SHP77 (cell line): ENCODE measurements at regions not wholly inside any gene's neighbourhood (a gene's known extent, or its start where the extent isn't known, plus 50 kb on each side); places are given as distances from the start of the nearest gene placed in this dataset.
"Not testable (repeated sequence)": the region's sequence is repeated elsewhere in the genome, so short reads cannot be mapped to it uniquely, and the experiment has no call there.

ENCODE experiments used
- DNase-seq, 2 experiments: peaks; one replicate each; lab custom pipeline; 2025; lab: John Stamatoyannopoulos, UW

DNA sequence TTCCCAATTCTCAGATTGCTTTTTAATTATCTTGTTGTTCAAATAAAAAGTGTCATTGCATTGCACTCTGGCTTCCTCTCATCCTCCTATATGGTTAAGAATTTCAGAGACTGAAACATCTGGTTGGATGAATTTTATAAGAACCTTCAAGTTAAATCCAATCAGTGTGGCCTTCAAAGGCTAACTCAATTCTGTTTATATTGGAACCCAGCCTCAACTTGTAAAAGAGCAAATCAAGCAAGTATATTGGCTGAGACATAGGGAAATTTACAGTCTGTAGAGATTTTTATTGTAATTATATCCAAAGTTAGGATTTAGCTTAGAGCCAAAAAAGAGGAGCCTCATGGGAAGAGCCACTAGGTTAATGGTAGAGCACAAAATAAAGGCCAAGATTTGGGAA lies 159.9 kb upstream of the FER start:
- DNase-seq, result no peak

DNA sequence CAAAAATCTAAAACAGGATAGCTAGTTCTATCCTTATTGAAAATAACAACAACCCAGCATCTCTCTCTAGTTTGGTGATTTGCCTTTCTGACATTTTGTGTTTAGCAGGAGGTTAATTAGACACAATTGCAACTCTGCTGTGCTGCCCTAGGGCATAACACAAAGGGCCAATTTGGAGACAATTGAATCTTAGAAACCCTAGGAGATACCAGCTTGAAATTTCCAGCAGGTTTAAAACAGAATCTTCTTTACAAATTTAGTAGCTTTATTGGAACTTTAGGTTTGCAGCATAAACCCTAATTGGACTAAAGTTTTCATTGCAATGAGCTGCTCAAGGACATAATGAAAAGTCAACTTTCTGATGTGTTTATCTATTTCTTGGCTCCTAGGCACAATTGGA lies 166.7 kb upstream of the FER start:
- no peak for DNase-seq

DNA sequence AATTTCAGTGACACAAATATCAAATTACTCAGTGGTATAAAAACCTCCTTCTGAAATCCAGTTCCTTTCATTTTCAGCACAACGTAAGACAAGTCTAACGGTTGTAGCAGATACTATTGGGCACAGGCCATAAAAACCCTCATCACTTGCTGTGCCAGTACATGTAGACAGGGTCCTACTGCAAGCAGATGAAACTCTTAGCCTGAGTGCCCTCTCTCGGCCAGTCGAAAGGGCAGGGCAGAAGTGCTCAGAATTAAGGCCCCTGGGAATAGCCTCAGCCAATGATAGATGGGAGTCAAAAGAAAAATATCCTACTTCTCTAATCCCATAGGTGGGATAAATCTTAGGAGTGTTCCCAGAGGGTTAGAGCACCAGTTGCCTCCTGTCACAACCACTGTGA lies 168.5 kb upstream of the FER start:
- DNase-seq, result no peak

DNA sequence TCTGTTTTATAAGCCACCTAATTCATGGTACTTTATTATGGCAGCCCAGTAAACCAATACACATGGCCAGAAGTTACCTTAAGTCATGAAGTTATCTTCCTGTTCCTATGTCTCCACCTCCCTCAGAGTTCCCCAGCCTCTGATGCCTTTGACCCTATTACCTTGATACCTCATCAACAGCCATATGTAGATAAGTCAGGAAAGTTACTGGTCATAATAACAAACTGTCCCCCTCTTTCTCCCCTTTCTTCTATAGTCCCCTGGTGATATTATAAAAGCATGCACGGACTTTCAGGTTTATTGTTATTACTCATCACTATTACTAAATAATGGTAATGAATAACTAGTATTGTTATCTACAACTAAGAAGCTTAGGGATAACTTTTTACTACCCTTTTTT lies 168.9 kb upstream of the FER start:
- DNase-seq, result no peak

DNA sequence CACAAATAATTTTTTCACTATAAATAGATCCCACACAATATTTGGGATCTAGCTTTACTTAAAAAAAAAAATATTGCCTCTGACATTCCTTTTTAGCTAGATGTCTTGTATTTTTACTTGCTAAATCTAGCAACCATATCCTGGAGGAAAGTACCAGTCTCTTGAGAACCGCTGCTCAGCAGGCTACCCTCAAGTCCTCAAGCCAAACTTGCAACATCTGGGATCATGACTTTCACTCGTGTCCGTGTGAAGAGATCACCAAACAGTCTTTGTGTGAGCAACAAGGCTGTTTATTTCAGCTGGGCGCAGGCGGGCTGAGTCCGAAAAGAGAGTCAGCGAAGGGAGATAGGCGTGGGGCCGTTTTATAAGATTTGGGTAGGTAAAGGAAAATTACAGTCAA lies 180.3 kb upstream of the FER start:
- DNase-seq, result no peak

DNA sequence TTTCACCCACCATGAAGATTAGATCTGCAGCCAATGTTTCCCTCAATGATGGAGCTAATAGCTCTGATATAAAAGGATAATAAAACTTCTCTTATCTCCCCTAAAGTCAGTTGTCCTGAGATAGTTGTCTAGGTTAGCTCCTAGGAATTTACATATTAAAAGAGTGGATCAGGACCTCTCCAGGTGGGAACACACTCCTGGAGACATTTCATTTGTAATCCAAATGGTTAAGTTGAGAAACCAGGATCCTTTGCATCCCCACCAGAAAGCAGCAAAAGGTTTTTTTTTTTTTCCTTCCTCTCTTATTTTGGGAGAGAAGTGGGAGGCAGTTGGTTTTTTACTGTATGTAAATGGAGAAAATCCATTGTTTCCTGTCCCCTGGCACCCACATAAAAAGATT lies 182.5 kb upstream of the FBXL17 start:
- no peak for DNase-seq

DNA sequence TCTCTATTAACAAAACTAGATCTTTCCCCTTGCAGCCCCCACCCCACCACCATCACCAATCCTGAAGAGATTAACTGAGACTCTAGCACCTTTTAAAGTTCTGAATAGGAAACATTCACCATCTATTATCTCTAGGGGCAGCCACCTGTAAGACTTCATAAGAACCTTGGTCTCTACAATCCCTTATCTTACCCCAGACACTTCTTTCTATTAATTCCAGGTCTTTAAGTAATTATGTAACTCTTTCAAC lies 180.2 kb upstream of the FBXL17 start:
- no peak for DNase-seq

DNA sequence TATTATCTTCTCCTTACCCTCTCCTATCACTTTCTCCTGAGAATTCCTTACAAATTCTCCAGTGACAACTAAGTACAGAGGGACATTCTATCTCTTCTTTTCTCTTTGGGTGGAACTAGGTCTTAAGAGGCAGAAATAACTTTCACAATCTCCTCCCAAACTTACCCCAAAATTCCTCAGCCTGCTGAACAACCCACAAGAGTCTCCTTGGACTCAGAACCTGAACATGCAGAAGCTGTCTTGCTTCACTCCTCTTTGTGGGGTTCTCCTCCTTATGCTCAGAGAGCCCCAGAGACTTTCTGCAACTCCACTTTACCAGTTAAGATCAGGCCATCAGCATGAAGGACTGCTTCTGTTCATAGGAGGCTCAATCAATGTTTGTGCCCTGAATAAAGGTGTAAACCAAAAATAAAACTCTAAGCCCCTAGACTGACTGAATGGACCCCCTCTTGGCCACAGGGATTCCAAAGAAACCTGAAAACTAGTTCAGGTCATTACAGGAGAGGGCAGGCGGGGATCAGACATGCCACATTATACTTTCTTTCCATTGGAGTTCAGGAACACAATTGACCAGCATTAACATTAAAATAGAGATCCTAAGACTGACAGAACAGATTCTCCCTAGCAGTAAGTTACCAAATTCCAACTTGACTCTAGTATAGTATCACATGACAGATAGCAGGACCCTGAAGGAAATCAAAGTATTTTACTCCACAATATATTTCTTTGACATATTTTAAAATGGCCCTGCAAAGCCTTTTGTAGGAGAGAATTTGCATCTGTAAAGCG lies 179.7 kb upstream of the FBXL17 start:
- no peak for DNase-seq

DNA sequence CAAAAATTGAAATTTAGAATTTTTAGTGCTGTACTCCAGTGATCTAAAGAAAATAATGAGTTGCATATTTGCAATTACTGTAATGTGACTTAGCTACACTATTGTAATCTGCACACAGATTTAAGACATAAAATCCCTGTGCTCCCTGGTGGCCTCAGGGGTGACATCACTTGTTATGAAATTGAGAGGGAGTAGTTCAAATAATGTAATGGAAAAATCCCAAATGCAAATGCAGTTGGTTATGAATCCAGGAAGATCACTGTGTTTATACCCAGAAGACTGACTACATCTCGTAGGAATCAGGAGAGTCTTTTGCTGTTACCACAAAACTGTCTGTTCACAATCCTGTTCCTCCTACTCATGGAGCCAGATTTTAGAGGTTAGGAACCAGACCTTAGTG lies 178.7 kb upstream of the FBXL17 start:
- no peak for DNase-seq

DNA sequence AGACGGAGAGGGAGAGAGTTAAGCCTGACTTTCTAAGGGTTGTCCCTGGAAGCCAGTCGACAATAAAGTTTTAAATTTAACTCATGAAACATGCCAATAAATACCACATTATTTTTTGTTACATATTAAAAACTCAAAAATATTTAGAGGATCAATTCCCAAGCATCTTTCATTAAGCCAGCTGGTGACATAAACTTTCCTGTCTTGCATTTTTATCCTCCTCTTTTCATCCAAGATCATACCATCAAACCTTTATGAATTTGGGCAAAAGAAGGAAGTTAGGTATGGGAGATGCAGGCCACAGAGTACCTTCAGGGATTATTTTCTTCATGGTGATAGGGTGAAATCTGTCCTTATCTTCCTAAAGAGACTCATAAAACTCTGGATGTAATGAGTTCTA lies 178.3 kb upstream of the FBXL17 start:
- no peak for DNase-seq

DNA sequence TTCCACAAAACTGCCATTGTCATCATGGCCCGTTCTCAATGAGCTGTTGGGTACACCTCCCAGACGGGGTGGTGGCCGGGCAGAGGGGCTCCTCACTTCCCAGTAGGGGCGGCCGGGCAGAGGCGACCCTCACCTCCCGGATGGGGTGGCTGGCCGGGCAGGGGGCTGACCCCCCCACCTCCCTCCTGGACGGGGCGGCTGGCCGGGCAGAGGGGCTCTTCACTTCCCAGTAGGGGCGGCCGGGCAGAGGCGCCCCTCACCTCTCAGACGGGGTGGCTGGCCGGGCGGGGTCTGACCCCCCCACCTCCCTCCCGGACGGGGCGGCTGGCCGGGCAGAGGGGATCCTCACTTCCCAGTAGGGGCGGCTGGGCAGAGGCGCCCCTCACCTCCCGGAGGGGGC lies 176.9 kb upstream of the FBXL17 start:
- DNase-seq, result not testable (repeated sequence)

DNA sequence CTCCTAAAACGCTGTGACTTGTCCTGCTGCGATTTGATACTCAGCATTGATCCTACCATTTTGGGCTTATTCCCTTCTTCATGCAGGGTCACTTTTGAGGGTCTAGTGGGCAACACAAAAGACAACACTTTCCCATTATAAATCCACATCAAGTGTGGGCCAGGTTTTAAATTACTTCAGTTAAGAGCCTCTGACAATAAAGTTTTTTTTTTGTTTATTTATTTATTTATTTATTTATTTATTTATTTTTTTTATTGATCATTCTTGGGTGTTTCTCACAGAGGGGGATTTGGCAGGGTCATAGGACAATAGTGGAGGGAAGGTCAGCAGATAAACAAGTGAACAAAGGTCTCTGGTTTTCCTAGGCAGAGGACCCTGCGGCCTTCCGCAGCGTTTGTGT lies 176.2 kb upstream of the FBXL17 start:
- DNase-seq, result not testable (repeated sequence)

DNA sequence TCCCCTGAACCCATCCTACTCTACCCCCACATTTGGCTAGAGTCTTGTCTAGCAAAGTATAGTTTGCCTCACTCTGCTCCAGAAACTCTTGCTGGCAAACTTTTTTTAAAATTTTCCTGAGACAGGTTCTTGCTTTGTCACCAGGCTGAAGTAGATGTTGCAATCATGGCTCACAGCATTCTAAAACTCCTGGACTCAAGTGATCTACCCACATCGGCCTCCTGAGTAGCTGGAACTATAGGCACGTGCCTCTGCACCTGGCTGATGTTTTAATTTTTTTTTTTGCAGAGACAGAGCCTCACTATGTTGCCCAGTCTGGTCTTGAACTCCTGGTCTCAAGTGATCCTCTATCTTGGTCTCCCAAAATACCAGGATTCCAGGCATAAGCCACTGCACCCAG lies 175.8 kb upstream of the FBXL17 start:
- DNase-seq, result no peak

DNA sequence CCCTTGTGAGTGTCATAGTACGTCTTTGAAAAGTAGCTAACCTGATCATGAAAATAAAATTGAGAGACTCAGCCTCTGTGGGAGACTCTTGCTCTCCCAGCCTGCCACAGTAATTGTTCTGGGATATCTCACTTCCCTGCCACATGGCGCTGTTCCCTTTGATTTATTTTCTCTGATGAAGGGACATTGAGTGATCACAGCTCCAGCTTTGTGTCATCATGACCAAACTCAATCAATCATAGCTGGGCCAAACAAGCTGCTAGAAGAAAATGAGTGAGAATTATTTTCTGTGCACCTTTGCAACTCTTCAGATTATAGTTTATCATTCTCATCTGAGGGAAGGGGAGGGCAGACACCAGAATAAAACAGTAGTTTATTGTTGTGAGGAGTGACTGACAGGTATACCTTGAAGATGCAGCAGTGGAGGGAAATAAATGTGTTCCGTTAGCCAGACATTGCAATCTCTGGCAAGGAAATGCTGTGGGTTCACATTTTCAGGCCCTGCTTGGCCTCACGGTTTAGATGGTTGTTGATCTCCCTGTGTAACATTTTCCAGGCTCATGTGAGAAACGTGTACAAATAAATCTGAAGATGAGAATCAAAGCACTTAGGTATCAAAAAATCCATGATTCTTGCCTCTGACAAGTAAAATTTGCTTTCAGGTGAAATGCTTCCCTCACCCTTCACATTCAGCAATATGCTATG lies 174.7 kb upstream of the FBXL17 start:
- DNase-seq, result no peak

DNA sequence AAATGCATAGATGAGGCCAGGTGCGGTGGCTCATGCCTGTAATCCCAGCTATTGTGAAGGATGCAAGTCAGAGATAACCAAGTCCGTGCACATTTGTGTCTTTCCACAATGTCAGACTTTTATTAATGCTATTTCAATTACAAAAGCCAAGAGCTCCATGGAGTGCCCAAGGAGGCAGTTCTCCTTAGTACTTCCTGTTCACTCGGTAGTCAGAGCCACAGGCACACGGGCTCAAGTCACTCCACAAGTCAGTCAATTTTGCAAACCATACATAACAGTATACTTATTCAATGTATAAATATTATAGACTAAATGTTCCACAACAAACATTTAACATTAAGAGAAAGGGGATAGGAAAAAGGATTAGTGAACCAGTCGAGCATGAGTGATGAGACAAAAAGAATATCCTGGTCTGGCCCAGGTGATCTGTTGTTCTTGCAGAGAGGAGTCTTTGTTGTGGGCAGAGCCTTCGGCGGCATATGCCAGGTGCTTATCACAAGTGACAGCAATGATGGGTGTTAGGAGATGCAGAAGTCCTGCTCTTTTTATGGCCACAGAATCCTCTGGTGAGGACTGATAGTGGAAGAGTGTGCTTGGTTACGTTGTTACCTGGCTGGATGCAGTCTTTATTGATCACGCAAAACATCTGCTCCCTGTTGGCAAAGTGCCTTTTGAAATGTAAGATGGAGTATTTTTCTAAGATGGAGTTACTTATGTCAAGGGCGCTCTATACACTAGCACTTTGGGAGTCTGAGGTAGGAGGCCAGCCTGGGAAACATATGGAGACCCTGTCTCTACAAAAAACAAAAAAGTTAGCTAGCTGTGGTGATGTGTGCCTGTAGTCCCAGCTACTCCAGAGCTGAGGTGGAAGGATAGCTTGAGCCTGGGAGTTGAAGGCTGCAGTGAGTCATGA lies 167.0 kb upstream of the FBXL17 start:
- DNase-seq, result no peak

DNA sequence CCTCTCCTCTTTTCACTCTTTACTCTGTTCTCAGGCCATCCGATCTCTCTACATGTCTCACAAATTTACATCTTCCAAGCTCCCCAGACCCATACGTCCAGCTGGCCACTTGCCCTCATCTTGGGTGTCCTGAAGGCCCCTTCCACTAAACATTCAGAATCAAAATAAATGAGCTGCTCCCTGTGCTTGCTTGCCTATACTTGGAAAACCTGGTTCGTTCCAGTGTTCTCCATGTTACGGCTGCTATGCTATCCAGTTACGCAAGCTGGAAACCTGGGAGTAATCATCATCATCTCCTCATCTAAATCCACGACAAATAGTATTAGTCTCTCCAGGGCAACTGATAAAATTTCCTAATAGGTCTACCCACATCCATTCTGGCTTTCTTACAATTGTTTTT lies 165.0 kb upstream of the FBXL17 start:
- DNase-seq, result no peak

DNA sequence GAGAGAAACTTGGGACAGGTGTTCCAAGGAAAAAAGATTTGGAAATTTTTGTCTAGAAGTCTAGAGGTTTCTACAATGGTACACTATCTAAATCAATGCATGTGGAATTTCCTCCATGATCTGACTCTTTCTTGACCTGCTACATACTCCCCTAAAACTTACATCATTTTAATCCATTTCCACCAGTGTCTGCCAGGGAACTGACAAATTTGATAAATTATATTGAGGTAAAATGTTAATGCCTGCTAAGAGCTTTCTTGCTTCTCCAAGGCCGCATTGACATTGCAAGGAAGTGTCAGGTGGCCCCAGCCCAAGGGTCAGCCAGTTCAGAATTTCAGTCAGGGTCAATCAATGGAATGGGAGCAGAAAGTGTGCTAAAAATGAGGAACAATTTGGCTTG lies 163.4 kb upstream of the FBXL17 start:
- DNase-seq, result no peak

DNA sequence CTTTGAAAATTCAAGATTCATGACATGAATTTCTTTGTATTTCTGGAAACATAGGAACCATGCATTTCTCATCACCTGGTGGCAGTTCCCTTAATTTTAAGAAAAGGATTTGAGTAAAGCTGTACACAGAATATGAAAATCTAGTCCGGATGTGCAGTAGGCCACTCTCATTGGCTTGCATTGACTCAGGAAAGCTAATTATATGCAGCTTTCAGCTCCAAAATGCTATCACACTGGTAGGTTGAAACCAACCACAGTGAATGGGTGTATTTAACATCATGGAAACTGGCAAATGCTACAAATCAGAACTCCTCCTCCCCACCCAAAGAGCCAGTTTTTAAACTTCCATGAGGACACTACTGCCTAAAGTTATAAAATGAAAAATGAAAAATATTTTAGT lies 161.6 kb upstream of the FBXL17 start:
- DNase-seq, result no peak

DNA sequence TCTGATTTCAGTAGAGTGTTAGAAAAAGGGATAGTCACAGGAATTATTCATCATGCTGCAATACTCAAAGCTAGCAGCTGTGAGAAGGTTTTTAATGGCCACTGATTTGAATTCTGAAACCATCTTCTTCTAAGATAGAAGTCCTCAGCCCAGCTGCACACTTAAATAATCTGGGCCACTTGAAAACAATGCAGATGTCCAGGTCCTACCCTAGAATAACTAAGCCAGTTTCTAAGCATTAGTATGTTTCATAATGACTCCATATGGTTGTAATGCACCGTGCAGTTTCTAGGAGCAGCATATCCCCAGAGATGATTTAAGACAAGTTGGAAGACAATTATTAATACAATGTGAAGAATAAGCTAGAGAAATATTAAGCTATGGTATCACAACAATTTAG lies 159.9 kb upstream of the FBXL17 start:
- no peak for DNase-seq

DNA sequence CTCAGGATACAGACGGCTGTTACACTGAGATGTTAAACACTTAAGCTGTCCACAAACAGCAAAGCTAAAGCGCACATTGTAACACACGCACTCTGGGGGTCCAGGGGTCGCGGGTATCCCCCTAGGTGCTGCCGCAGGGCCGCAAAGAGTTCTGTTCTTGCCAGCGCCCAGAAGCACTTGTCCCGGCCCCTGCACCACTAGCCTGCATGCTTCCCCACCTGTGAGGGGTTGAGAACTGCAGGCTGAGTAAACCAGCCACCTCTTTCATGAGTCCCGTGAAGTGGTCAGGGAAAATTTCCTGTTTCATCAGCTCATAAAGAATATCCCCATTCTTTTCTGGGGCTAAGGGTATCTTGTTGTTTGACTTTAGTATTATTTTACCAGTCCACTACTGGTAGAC lies 154.4 kb upstream of the FBXL17 start:
- DNase-seq, result no peak

DNA sequence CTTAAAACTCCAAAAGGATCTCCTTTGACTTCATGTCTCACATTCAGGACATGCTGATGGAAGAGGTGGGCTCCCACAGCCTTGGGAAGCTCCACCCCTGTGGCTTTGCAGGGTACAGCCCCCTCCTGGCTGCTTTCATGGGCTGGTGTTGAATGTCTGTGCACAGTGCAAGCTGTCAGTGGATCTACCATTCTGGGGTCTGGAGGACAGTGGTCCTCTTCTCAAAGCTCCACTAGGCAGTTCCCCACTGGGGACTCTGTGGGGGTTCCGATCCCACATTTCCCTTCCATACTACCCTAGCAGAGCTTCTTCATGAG lies 150.2 kb upstream of the FBXL17 start:
- DNase-seq, result not testable (repeated sequence)

DNA sequence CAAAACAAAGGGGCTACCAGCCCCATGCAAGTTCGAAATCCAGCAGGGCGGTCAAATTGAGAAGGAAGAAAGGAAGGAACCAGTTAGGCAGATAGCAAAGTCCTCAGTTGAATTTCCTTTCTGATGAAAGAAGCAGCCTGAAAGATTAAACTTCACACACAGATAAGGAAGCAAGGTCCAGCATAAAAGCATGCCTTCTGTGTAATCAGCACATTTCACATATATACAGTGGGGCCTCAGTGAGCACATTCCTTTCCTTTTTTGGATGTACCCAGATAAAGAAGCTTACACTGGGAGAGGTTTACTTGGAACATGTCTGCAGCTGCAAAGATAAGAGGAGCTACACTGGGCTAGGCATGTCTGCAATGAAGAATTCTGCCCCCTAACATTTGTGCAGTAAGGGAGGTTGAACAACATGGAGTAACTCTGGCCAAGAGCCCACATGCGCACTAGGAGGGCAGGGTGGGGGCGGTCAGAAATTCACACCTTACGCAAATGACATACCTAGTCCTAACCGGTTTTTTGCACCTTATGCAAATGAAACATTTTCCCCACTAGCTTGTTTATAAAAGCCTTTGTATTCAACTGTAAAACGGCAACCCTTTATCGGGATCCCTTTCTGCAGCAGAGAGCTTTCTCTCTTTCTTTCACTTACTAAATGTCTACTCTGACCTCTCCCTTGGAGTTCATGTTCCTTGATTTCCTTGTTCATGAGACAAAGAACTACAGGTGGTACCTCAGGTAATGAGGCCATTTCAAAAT lies 149.7 kb upstream of the FBXL17 start:
- no peak for DNase-seq

DNA sequence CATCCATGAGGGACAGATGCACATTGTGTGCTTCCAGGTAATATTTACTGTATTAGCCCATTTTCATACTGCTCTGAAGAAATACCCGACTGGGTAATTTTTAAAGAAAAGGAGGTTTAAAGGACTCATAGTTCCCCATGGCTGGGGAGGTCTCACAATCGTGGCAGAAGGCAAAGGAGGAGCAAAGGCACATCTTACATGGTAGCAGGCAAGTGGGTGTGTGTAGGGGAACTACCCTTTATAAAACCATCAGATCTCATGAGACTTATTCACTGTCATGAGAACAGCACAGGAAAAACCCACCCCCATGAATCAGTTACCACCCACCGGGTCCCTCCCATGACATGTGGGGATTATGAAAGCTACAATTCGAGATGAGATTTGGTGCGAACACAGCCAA lies 148.8 kb upstream of the FBXL17 start:
- no peak for DNase-seq
